ENCODE measurements at regions not wholly inside any gene's neighbourhood (a gene's known extent, or its start where the extent isn't known, plus 50 kb on each side); places are given as distances from the start of the nearest gene placed in this dataset.

GRCh38 chr12:34343345-34343744 lies 321.0 kb downstream of the ALG10 start:
- Histone ChIP-seq H3K36me3 (ENCODE audit: low read depth) (no peaks in the 10 kb centered on the region), H3K4me3 (ENCODE audit: severe bottlenecking) (no peak overlapping the region), H3K9me3 (ENCODE audit: severe bottlenecking) (no peaks in the 10 kb centered on the region), H3K27ac (ENCODE audit: poor library complexity, severe bottlenecking) (no peak overlapping the region), H3K27me3 (ENCODE audit: insufficient read depth, poor library complexity, severe bottlenecking) (no peaks in the 10 kb centered on the region), H3K4me1 (ENCODE audit: insufficient read depth, poor library complexity, severe bottlenecking) (no peaks in the 10 kb centered on the region)
- DNase-seq (ENCODE audit: low spot score) (no peak), ATAC-seq (ENCODE audit: low read depth) (no peak)
- TF ChIP-seq CTCF (IDR thresholded peaks at IDR 0.05; ENCODE audit: poor library complexity, severe bottlenecking), result no peak

- ATAC-seq (ENCODE audit: low read depth), result no peak
- Histone ChIP-seq H3K27me3 (ENCODE audit: insufficient read depth, poor library complexity, severe bottlenecking) (no peaks in the 10 kb centered on the region), H3K36me3 (ENCODE audit: low read depth) (no peaks in the 10 kb centered on the region), H3K27ac (ENCODE audit: poor library complexity, severe bottlenecking) (no peak overlapping the region), H3K4me1 (ENCODE audit: insufficient read depth, poor library complexity, severe bottlenecking) (no peaks in the 10 kb centered on the region), H3K4me3 (ENCODE audit: severe bottlenecking) (no peak overlapping the region), H3K9me3 (ENCODE audit: severe bottlenecking) (no peaks in the 10 kb centered on the region)
- DNase-seq (ENCODE audit: low spot score), result no peak
- TF ChIP-seq CTCF (IDR thresholded peaks at IDR 0.05; ENCODE audit: poor library complexity, severe bottlenecking), result no peak
Measured at GRCh38 chr12:34343766-34344165, 321.5 kb downstream of the ALG10 start.

- H3K27me3 ChIP-seq (ENCODE audit: insufficient read depth, poor library complexity, severe bottlenecking), result no peaks in the 10 kb centered on the region
- no peak overlapping the region for H3K27ac ChIP-seq (ENCODE audit: poor library complexity, severe bottlenecking)
- DNase-seq (ENCODE audit: low spot score) (no peak), ATAC-seq (ENCODE audit: low read depth) (no peak)
- no peak for TF ChIP-seq CTCF (IDR thresholded peaks at IDR 0.05; ENCODE audit: poor library complexity, severe bottlenecking)
- no peaks in the 10 kb centered on the region for H3K4me1 ChIP-seq (ENCODE audit: insufficient read depth, poor library complexity, severe bottlenecking)
- H3K4me3 ChIP-seq (ENCODE audit: severe bottlenecking), result no peak overlapping the region
- H3K9me3 ChIP-seq (ENCODE audit: severe bottlenecking), result no peaks in the 10 kb centered on the region
- H3K36me3 ChIP-seq (ENCODE audit: low read depth), result no peaks in the 10 kb centered on the region
Measured at GRCh38 chr12:34344851-34345522, 322.7 kb downstream of the ALG10 start.

GRCh38 chr12:34345801-34346200 lies 323.5 kb downstream of the ALG10 start:
- Histone ChIP-seq H3K36me3 (ENCODE audit: low read depth) (no peaks in the 10 kb centered on the region), H3K27ac (ENCODE audit: poor library complexity, severe bottlenecking) (no peak overlapping the region), H3K9me3 (ENCODE audit: severe bottlenecking) (no peaks in the 10 kb centered on the region), H3K4me1 (ENCODE audit: insufficient read depth, poor library complexity, severe bottlenecking) (no peaks in the 10 kb centered on the region), H3K27me3 (ENCODE audit: insufficient read depth, poor library complexity, severe bottlenecking) (no peaks in the 10 kb centered on the region), H3K4me3 (ENCODE audit: severe bottlenecking) (no peak overlapping the region)
- TF ChIP-seq CTCF (IDR thresholded peaks at IDR 0.05; ENCODE audit: poor library complexity, severe bottlenecking), result no peak
- ATAC-seq (ENCODE audit: low read depth), result no peak
- no peak for DNase-seq (ENCODE audit: low spot score)

GRCh38 chr12:34346372-34347034 lies 324.2 kb downstream of the ALG10 start:
- H3K9me3 ChIP-seq (ENCODE audit: severe bottlenecking), result no peaks in the 10 kb centered on the region
- TF ChIP-seq CTCF (IDR thresholded peaks at IDR 0.05; ENCODE audit: poor library complexity, severe bottlenecking), result no peak
- H3K4me1 ChIP-seq (ENCODE audit: insufficient read depth, poor library complexity, severe bottlenecking), result no peaks in the 10 kb centered on the region
- no peak overlapping the region for H3K27ac ChIP-seq (ENCODE audit: poor library complexity, severe bottlenecking)
- DNase-seq (ENCODE audit: low spot score), result no peak
- no peak for ATAC-seq (ENCODE audit: low read depth)
- no peaks in the 10 kb centered on the region for H3K36me3 ChIP-seq (ENCODE audit: low read depth)
- no peaks in the 10 kb centered on the region for H3K27me3 ChIP-seq (ENCODE audit: insufficient read depth, poor library complexity, severe bottlenecking)
- no peak overlapping the region for H3K4me3 ChIP-seq (ENCODE audit: severe bottlenecking)

All from RWPE2 (cell line).